GM19397 (cell line): ENCODE measurements at regions not wholly inside any gene's neighbourhood (a gene's known extent, or its start where the extent isn't known, plus 50 kb on each side); places are given as distances from the start of the nearest gene placed in this dataset.
"Not testable (repeated sequence)": the region's sequence is repeated elsewhere in the genome, so short reads cannot be mapped to it uniquely, and the experiment has no call there.

ENCODE experiments used
- ATAC-seq: cut with Tn5 transposase; IDR thresholded peaks from one replicate; pipeline ENCODE4 v1.9.1; 2021; ENCODE audit warnings: mild to moderate bottlenecking, moderate library complexity; ENCODE audit not compliant: unreplicated experiment

DNA sequence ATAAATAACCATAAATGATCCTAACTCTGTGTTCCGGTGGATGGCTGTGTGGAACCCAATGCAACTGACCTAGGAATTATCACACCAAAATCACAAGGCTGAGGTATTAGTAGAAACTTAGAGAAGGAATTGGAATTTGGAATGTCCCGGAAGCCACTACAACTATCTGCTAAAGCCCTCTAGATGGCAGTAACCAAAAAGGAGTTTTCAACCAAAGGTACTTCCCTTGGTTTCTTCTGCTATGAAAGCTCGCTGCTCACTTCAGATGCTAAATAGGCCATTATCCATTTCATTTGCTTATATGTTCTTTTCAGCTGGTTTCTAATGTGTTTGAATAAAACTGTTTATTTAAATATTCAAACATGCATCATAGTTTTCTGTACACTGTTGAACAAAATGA is 1589.1 kb upstream of the SPRY2 start:
- no peak for ATAC-seq

DNA sequence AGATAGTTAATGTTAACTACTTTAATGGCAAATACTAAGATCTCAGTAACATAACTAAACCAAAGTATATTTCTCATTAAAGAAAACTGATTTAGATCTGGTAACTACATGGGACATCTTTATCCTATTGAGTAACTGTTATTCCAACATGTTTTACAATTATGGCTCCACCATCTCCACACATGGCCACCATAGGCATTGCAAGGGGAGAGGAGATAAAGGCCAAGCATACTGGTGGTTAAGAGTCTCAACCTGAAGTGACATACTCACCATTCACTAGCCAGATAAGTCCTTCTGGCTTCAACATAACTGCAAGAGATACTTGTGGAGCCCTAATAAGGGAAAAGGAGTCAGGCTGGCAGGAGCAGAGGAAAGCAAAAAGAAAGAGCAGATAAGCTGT is 1586.4 kb upstream of the SPRY2 start:
- ATAC-seq = no peak

DNA sequence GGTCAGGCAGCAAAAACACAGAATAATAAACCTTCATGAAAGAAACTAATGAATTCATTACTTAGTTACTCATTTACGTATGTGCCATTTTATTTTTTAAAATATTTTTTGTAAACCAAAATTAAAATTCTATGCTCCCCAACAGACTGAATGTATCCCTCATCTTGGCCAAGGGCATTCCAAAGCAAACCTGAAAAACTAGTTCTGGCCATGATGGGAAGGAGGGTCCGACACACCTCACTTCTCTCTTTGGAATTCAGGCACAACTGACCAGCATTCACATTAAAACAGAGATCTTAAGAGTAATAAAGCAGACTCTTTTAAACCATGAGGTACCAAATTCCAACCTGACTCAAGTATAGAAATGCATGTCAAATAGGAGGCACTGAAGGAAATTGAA is 1576.9 kb upstream of the SPRY2 start:
- no peak for ATAC-seq

DNA sequence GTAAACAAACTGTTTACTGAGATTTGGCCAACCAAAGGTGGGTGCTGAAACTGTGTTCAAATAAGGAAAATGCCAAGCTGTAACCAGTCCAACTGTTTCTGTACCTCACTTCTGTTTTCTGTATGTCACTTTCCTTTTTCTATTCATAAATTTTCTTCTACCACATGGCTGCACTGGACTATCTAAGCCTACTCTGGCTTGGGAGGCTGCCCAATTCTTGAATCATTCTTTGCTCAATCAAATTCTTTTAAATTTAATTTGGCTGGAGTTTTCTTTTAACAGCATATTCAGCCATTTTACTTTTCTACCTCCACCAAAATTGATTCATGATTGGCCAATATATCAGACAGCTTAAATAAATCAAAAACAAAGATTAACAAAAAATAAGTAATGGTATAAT is 1575.5 kb upstream of the SPRY2 start:
- no peak for ATAC-seq

DNA sequence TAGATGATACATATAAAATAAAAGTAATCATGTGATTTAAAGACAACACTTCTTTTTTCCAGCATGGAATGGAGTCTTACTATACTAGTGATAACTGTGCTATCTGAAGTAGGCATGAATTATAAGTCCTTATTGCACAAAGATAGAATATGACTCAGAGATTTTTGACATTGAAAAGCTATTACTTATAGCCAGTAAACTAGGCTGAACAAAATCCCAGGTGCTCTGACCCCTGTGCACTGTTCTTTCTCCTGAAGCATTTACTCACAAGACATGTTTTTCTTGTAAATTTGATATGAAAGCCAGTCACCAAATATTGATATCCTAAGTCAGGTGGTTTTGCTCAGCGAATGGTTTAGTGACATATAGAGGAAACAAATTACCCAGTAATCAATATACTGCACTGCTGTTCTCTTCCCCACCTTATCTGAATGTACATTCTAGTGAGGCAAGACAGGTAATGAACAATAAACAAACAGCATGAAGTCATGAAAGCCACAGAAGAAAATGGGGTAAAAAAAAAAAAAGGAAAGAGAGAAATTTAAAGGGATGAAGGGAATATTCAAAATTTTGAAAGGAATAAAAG is 1567.0 kb upstream of the SPRY2 start:
- ATAC-seq = no peak

DNA sequence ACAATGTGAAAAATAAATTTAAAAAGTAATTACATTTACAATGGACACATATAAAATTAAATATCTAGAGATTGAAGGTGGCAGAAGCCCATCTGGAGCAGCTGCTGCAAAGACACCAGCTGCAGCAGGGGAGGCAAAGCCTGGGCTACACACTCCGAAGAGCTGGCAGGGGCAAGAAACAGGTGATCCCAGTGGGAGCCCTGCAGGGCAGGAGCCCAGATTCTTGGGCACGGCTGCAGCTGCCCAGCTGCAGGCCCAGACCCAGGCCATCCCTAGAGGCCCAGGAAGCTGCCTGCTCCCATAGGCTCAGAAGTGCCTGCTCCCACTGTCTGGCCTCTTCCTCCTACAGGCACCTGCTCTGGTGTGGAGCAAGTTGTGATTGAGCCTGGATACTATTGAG is 1547.9 kb upstream of the SPRY2 start:
- ATAC-seq = no peak

DNA sequence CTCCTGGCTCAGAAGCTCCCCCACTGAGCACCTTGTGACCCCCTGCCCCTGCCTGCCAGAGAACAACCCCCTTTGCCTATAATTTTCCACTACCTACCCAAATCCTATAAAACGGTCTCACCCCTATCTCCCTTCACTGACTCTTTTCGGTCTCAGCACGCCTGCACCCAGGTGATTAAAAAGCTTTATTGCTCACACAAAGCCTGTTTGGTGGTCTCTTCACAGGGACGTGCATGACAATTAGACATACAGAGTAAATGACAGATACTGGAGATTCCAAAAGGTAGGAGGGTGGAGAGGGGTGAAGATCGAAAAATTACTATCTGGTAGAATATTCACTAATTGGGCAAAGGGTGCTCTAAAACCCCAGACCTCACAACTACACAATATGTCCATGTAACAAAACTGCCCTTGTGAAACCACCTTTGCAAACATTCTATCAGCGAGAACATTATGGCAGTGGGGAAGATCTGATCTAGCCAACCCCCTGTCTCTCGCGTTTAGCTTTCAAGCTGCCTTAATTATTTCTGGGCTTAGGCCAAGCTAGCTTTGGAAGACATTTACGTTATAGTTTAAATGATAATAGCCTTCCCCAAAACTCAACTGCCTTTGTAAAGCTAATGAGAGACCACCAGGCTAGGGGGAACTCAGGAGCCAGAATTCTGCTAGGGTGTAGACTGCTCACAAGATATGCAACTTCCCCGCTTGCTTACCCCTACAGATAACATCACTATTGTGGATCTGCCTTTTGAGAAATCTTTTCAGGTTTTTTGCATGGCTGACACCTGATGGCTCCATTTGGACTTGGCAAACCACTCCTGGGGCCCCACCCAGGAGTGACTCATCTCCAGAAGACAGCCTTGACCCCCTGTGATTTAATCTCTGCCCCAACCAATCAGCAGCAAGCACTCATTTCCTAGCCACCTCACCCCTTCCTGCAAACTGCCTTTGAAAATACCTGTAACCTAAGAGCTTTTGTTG is 1534.0 kb upstream of the SPRY2 start:
- ATAC-seq = no peak

DNA sequence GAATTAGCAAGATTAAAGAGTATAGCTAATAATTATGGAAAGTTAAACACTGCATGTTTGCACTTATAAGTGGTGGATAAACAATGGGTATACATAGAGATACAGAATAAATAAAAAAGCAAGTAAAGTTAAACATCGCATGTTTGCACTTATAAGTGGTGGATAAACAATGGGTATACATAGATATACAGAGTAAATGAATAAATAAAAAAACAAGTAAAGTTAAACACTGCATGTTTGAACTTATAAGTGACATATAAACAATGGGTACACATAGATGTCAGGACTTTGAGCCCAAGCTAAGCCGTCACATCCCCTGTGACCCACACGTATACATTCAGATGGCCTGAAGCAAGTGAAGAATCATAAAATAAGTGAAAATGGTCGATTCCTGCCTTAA is 1533.3 kb upstream of the SPRY2 start:
- no peak for ATAC-seq

DNA sequence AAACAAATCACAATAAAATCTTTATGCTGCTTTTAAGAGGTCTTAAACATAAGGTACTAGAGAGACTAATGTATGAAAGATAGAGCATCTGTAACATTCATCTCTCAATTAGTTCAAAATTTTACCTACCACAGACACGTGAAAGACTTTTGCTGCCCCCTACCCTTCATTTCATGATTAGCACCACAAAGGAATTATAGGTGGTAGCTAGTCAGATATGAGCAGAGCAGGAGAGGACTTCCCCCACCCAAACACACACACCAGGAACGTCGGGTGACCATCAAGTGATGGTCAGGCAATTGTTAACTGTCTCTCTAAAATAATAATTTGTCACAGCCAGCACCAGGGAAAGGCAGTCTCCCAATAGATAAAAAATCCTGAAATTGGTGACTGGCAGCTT is 1531.7 kb upstream of the SPRY2 start:
- ATAC-seq = no peak

DNA sequence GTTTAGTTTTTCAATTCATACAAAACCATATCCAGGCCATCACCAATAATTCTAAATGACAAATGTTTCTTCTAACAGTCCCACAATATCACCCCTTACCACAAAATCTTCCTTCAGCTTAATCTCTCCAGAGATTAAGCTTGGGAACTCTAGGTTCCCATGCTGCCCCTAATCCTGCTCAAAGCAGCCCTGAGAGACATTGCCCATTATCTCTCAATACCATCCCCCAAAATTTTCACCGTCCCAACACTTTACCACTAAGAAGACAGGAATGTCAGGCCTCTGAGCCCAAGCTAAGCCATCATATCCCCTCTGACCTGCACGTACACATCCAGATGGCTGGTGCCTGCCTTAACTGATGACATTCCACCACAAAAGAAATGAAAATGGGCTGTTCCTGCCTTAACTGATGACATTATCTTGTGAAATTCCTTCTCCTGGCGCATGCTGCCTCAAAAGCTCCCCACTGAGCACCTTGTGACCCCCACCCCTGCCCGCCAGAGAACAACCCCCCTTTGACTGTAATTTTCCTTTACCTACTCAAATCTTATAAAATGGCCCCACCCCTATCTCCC is 1530.9 kb upstream of the SPRY2 start:
- ATAC-seq = not testable (repeated sequence)

DNA sequence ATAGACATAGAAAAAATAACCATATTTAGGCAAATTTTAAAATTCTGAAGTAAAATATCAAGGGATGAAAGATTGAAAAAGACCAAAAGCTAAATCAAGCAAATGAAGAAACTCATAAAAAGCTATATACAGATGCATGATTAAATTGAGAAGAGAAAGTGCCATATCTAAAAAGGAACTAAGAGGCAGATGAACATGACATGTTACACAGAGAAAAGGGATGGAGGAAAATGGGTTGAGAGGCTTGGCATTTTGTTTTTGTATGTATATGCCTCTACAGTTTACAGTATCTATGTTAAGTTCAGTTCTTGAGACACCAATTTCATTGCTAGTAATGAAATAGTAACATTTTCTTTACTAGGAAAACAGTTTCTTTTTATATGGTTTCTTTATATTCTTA is 1507.4 kb upstream of the SPRY2 start:
- no peak for ATAC-seq

DNA sequence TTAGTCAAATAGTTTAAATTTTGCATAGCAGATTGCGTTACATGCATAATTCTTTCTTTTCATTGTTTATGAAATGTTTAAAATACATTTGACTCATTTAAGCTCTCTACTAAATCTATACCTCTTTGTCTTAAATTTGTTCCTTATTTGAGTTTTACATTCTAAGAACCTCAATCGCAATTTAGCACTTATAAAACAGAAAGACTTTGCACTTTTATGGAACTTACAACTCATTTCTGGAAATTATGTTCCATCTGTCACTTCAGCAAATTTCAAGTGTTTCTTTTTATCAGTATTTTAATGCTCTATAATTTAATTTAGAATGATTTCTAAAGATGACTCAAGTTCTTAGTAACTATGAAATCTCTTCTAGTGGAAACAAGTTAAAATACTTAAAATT is 1505.8 kb upstream of the SPRY2 start:
- no peak for ATAC-seq

DNA sequence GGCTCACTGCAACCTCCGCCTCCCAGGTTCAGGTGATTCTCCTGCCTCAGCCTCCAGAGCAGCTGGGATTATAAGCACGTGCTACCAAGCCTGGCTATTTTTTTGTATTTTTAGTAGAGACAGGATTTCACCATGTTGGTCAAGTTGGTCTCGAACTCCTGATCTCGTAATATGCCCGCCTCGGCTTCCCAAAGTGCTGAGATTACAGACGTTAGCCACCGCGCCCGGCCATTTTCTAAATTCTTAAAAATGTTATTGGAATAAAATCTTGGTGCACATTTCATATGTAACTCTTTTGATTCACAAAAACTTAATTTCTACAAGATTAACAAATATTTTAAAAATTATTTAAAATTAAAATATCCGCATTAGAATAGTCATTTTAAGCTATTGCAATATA is 1480.3 kb upstream of the SPRY2 start:
- ATAC-seq = no peak

DNA sequence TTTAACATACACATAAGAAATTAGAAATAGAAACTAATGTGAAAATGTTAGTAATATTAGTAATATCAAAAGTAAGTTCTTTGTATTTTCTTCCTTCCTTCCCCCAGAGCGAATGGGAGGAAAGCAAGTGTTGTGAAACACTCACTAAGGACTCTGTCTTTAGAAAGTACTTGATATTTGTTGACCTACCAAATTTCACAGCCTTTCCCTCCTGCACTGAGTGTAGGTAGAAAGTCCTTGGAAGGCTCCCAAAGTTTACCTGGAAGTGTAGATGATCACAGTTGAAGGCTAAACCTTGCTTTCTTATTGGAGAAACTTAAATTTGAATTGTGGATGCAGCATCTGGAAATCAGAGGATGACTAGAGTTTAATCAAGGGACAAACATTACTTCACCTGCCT is 1459.5 kb upstream of the SPRY2 start:
- no peak for ATAC-seq

DNA sequence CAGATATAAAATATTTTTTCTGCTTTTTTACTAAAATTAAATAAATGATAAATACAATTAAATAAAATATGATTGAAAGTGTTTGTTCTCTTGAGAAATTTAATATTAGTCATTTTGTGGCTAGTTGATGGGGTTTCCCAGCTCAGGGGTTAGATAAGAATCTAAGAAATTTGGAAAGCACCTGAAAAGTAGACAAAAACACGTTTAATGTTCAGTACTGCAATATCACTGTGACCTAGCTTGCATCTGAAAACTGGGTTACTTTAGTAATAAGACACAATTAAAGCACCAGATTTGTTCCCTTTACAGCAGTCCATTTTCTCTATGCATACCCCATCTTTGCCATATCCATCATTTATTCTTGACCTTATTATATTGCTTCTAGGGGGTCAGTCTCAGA is 1454.8 kb upstream of the SPRY2 start:
- no peak for ATAC-seq

DNA sequence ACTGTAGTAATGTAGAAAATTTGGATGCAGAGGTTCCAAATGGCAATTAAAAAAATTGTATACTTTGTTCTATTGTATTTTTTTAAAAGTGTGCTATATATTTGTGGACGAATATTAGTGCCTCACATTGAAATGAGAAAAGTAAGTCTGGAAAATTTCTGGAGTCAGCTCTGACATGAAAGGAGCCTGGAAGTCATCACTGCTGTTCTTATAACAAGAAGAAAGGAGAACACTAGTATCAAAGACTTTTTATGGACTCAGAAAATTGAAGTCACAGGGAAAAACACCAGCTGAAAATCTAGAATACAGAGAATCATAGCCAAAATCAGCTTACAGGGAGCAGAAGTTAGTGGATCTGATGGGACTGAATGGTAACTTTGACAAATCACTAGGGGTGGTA is 1450.7 kb upstream of the SPRY2 start:
- ATAC-seq = no peak

DNA sequence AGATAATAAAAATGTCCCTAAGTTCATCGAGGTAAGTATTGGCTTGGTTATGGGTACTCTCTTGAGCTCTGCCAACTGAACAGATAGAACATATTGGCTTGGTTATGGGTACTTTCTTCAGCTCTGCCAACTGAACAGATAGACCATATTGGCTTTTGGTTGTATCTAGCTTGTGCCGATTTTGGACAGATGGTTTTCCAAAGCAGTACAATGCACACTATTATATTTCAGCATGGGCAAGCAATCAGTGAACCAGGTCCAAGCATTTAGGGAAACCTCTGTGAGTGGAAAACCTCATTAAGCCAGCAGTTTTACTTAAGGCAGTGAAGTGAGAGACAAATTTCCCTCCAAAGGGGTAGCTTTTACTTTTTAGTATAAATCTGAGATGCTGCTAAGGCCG is 1440.5 kb upstream of the SPRY2 start:
- no peak for ATAC-seq

DNA sequence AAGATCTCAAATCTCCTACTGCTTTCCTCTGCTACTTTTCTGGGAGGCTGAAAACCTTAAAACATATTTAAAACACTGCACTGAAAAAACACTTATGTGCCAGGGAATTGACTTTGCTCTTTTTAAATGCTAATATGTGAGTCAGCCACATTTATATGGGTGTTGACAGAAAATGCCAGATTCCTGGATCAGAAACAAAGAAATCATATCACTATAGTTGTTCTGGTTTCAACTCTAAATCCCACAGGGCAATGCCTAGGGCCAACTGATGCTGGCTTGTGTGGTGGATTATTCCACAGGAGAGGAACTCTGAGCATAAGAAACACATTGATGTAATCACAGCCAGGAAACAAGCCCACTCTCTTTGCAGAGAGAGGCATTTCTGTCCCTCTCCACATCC is 1439.0 kb upstream of the SPRY2 start:
- ATAC-seq = no peak

DNA sequence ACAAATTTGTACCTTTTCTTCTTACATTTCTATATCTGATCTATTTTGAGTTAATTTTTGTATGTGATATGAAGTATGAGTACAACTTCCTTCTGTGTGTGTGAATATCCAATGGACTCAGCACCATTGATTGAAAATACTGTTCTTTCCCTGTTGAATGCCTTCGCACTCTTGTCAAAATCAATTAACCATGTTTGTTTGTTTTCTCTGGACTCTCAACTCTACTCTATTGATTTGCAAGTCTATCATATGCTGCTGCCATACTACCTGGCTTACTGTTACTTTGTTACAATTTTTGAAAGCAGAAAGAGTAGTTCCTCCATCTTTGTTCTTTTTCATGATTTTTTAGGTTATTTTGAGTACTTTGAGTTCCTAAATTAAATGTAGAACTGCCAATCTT is 1437.4 kb upstream of the SPRY2 start:
- no peak for ATAC-seq

DNA sequence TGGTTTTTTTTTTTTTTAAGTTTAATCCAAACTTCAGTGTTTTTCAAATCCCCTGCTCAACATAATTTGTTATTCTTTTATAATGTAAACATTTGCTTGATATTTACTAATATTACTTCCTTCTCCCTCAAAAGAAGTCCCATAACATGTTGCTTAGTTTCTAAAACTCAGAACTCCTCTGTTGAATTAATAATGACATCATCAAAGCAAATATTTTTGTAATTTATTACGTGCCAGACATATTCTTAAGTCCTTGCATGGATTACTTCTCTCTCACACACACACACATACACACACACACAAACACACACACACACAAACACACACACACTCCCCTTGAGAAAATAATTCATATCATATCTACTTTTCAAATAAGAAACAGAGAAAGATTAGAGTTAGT is 1432.3 kb upstream of the SPRY2 start:
- no peak for ATAC-seq

DNA sequence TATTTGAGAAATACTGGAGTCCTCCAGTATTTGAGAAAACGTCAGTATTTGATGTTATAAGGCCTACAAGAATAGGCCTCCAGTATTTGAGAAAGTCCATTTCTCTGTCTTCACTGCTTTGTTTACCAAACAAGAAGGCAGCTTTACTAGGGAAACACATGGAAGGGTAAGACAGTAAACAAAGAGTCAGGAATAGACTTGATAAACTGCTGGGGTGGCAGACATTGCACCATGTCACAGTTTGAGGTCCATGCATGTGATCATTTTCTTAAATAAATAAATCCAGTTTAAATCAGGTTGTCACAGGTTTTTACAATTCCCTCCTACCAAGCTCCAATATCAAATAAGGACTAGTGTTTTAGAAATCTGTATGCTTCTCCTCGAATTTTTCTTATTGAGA is 1431.0 kb upstream of the SPRY2 start:
- no peak for ATAC-seq

DNA sequence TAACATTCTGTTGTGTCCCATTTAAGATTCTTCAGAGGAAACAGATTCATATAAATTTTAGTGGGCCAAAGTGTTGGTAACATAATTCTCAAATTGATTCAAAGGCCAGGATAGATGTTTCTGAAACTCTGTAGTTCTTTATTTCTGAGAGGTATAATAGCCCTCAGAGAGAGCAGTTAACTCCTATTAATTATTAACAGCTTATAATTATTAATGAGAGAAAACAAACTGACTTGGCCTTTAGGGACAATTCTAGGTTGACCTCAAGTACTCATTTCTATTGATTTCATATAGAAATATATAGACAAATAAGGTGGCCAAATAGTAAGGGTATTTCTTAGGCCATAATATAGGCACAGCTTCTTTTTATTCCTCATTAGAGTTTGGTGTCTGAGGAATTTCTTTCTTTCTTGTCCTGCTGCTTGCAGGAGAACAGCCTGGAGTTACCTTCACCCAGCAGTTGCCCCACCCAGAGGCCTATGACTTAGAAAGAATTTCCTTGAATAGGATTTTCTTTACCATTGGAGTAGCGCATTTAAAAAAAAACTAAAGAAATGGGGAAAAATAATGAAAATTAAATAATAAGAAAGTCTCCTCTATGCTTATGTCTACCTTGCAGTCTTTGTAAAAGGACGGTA is 1430.1 kb upstream of the SPRY2 start:
- no peak for ATAC-seq
